ENCODE measurements at regions not wholly inside any gene's neighbourhood (a gene's known extent, or its start where the extent isn't known, plus 50 kb on each side); places are given as distances from the start of the nearest gene placed in this dataset.

DNA sequence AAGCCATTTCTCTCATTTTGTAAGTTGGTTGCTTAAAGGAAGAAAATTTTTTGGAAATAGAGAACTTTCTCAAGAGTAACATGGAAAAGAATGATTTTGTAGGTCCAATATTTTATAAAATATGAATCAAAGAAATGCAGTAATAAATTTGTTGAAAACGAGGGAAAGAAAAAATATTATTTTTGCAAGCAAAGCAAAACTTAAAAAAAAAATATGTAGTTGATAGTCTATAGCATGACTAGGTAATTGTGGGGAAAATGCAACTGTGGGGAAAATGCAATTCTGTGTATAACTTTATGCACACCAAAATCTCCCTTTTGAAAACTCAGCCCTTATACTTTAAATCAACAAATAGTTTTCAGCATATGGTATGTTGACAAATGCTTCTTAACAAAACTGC lies 604.0 kb upstream of the AGTR1 start:
- Mint-ChIP-seq H3K27me3 (ENCODE audit: low read depth) (no peaks in the 10 kb centered on the region), H3K36me3 (ENCODE audit: low read depth) (no peaks in the 10 kb centered on the region), H3K4me1 (peaks cover 16% of the 10 kb centered on the region), H3K9me3 (no peaks in the 10 kb centered on the region), H3K27ac (ENCODE audit: unreplicated experiment) (no peak overlapping the region), H3K4me3 (no peak overlapping the region)
- DNase-seq (ENCODE audit: low read depth, low spot score) = no peak
- TF ChIP-seq CTCF (conservative IDR thresholded peaks at IDR 0.05) = no peak

DNA sequence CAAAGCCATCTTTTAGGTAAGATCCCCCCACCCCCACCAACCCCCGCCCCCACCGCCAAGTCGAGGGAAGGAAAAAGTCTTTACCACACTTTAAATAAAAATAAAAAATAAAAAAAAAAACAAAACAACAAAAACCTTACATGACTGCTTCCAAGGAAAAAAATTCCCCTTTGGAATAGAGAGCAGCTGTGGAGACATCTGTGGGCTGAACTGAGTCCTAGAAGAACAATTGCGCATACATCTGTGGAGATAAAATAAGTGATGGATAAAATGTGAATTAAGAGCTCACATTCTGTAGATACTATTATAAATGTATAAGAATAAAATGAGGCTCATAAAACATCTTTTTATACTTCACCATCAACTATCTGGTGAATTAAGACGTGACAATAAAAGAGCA lies 601.7 kb upstream of the AGTR1 start:
- H3K4me1 Mint-ChIP-seq = peaks cover 16% of the 10 kb centered on the region
- no peak overlapping the region for H3K27ac Mint-ChIP-seq (ENCODE audit: unreplicated experiment)
- no peak for TF ChIP-seq CTCF (conservative IDR thresholded peaks at IDR 0.05)
- no peaks in the 10 kb centered on the region for H3K27me3 Mint-ChIP-seq (ENCODE audit: low read depth)
- H3K36me3 Mint-ChIP-seq (ENCODE audit: low read depth) = no peaks in the 10 kb centered on the region
- DNase-seq (ENCODE audit: low read depth, low spot score) = no peak
- H3K4me3 Mint-ChIP-seq = no peak overlapping the region
- no peaks in the 10 kb centered on the region for H3K9me3 Mint-ChIP-seq

- Mint-ChIP-seq H3K36me3 (ENCODE audit: low read depth) (no peaks in the 10 kb centered on the region), H3K4me1 (peaks cover 10% of the 10 kb centered on the region), H3K9me3 (no peaks in the 10 kb centered on the region), H3K27ac (ENCODE audit: unreplicated experiment) (no peak overlapping the region), H3K4me3 (no peak overlapping the region), H3K27me3 (ENCODE audit: low read depth) (no peaks in the 10 kb centered on the region)
- no peak for TF ChIP-seq CTCF (conservative IDR thresholded peaks at IDR 0.05)
- DNase-seq (ENCODE audit: low read depth, low spot score) = no peak
Observed at GRCh38 chr3:148100476-148100875, 597.2 kb upstream of the AGTR1 start.

DNA sequence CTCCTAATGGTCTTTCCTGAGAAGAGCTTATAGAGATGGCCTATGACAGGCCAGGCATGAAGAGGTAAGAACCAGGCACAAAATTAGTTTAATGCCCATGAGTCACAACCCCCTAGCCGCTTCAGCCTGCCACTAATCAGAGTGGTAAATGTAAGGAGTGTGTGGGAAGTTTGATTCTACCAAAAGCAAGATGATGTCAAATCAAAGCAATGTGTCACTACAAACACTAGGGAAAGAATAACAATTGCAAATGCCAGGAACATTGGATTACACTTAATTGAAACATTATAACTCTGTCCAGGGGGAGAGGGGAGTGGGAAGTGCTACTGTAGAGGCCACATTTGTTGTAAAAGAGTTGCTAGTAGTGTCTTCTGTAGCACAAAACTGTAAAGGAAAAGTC lies 596.6 kb upstream of the AGTR1 start:
- DNase-seq (ENCODE audit: low read depth, low spot score) = no peak
- Mint-ChIP-seq H3K9me3 (no peaks in the 10 kb centered on the region), H3K36me3 (ENCODE audit: low read depth) (no peaks in the 10 kb centered on the region), H3K4me3 (no peak overlapping the region), H3K27ac (ENCODE audit: unreplicated experiment) (no peak overlapping the region), H3K27me3 (ENCODE audit: low read depth) (no peaks in the 10 kb centered on the region), H3K4me1 (peaks cover 5% of the 10 kb centered on the region)
- no peak for TF ChIP-seq CTCF (conservative IDR thresholded peaks at IDR 0.05)

DNA sequence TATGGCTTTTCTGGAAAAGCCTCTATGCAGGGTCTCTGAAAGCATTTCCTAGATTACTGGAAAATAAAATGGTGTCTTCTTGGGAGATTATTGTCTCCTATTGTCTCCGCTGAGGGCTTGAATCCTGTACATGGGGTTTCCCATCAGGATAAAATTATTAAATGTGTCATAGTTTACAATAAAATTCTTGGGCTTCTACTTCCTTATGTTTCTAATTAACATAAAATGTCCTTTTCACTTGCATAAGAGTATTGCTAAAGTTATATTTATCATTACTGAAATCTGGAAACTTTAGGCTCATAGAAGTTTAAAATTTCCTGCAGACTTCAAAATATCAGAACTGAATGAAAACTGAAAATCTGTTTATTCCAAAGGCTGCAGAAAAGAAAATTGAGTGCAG lies 595.5 kb upstream of the AGTR1 start:
- Mint-ChIP-seq H3K4me1 (no peaks in the 10 kb centered on the region), H3K36me3 (ENCODE audit: low read depth) (no peaks in the 10 kb centered on the region), H3K9me3 (no peaks in the 10 kb centered on the region), H3K27me3 (ENCODE audit: low read depth) (no peaks in the 10 kb centered on the region), H3K27ac (ENCODE audit: unreplicated experiment) (no peak overlapping the region), H3K4me3 (no peak overlapping the region)
- DNase-seq (ENCODE audit: low read depth, low spot score) = no peak
- no peak for TF ChIP-seq CTCF (conservative IDR thresholded peaks at IDR 0.05)

DNA sequence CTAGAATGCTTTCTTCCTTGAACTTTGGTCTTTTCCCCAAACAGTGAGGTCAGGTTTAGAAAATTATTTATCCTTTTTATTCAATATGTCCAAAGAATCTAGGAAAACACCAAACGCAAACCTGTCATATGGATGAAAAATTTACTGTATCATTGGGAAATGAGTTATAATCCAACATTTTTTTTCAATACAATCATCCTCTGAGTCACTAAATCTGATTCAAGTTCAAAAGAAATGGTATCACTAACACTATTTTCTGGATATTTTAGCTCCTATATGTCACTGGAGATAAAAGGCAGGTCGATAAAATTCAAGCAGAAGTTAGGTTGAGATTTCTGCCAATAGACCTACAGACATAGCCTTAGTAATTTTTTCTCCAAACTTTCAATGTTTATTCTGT lies 591.6 kb upstream of the AGTR1 start:
- no peak for TF ChIP-seq CTCF (conservative IDR thresholded peaks at IDR 0.05)
- Mint-ChIP-seq H3K27me3 (ENCODE audit: low read depth) (no peaks in the 10 kb centered on the region), H3K4me1 (no peaks in the 10 kb centered on the region), H3K27ac (ENCODE audit: unreplicated experiment) (no peak overlapping the region), H3K36me3 (ENCODE audit: low read depth) (no peaks in the 10 kb centered on the region), H3K9me3 (no peaks in the 10 kb centered on the region), H3K4me3 (no peak overlapping the region)
- no peak for DNase-seq (ENCODE audit: low read depth, low spot score)

Data from neural crest cell (in vitro differentiated cells).